B cell (primary cell): ENCODE measurements at regions not wholly inside any gene's neighbourhood (a gene's known extent, or its start where the extent isn't known, plus 50 kb on each side); places are given as distances from the start of the nearest gene placed in this dataset.

Source experiments
- EZH2 ChIP-seq: IDR thresholded peaks from 2 replicates; pipeline ENCODE4 v1.6.1; 2012; ENCODE audit warnings: borderline replicate concordance, low read depth, mild to moderate bottlenecking, moderate library complexity, low read length; ENCODE audit not compliant: insufficient read depth, poor library complexity, severe bottlenecking
- TF ChIP-seq, protein P1 (sequence below): fragments of 200-600 bp; IDR thresholded peaks from one replicate; pipeline ENCODE4 v1.8.0; 2022; ENCODE audit warnings: antibody characterized with exemption, mild to moderate bottlenecking

DNA sequence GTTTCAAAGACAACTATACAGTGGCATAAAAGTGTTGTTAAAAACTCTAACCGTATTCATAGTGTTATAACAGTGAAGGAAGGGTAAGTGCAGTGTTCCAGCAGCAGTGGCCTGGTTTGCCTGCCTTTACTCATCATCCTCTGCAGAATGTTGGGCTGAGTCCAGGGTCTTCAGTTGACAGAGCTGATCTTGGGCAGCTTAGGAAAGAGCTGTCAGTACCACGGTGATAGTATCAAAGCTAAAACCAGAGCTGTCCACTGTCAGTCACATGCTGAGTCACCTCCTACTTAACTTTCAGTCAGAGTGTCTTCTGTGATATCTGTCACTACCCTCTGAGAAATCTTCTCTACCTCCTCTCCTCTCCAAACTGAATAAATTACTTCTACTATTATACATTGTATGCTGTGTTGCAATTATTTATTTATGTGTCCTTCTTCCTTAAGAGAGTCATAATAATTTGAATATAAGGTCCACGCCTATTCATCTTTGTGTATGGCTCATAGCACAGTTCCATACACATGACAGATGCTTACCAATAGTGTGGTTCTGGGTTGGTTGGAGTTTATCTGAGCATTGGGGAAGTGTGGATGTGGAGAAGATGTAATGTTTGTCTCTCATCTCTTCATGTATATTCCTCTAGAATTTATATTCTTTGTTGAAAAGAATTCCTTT, 242.1 kb downstream of the ZIC1 start:
- TF ChIP-seq, protein P1, sequence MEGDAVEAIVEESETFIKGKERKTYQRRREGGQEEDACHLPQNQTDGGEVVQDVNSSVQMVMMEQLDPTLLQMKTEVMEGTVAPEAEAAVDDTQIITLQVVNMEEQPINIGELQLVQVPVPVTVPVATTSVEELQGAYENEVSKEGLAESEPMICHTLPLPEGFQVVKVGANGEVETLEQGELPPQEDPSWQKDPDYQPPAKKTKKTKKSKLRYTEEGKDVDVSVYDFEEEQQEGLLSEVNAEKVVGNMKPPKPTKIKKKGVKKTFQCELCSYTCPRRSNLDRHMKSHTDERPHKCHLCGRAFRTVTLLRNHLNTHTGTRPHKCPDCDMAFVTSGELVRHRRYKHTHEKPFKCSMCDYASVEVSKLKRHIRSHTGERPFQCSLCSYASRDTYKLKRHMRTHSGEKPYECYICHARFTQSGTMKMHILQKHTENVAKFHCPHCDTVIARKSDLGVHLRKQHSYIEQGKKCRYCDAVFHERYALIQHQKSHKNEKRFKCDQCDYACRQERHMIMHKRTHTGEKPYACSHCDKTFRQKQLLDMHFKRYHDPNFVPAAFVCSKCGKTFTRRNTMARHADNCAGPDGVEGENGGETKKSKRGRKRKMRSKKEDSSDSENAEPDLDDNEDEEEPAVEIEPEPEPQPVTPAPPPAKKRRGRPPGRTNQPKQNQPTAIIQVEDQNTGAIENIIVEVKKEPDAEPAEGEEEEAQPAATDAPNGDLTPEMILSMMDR: no peak
- TF ChIP-seq EZH2: no peak
